Stomach (tissue), 8 donors: ENCODE measurements at regions not wholly inside any gene's neighbourhood (a gene's known extent, or its start where the extent isn't known, plus 50 kb on each side); places are given as distances from the start of the nearest gene placed in this dataset.

ENCODE experiments used
- DNase-seq, 2 donors: peaks; one replicate each; pipeline versions ENCODE4 v3.0.0 to v3.0.0-alpha.2; 2013 to 2019
- H3K27ac ChIP-seq, 5 donors: fragments of 200-600 bp in 4 of 5; sonication (generic) in 4 of 5; one replicate each; pipeline ENCODE4 v1.5.1; 2013 to 2019; ENCODE audit warnings: mild to moderate bottlenecking in 1 of 5, moderate library complexity in 1 of 5
- H3K27me3 ChIP-seq, 3 donors: fragments of 200-600 bp; sonication (generic); one replicate each; pipeline ENCODE4 v1.5.1; 2017 to 2019; ENCODE audit warnings: mixed run types in 1 of 3
- H3K36me3 ChIP-seq, 4 donors: fragments of 200-600 bp; sonication (generic); 1 replicate in 3 of 4; 2 replicates in 1 of 4; pipeline ENCODE4 v1.5.1; 2016 to 2019
- H3K4me1 ChIP-seq, 4 donors: fragments of 200-600 bp; sonication (generic); one replicate each; pipeline ENCODE4 v1.5.1; 2016 to 2019
- H3K4me3 ChIP-seq, 4 donors: fragments of 200-600 bp; sonication (generic) in 3 of 4; one replicate each; pipeline ENCODE4 v1.5.1; 2016 to 2019; ENCODE audit warnings: mild to moderate bottlenecking in 1 of 4
- H3K9me3 ChIP-seq, 4 donors: fragments of 200-600 bp; sonication (generic); one replicate each; pipeline ENCODE4 v1.5.1; 2016 to 2019
- CTCF ChIP-seq, 7 experiments: fragments of 450-650 bp in 4 of 7; fragments of 200-600 bp in 3 of 7; sonication (generic) in 3 of 7; IDR thresholded peaks; one replicate each; pipeline ENCODE4 v1.5.1; 2016 to 2019; ENCODE audit warnings: antibody characterized with exemption in 7 of 7, control low read depth in 2 of 7, mild to moderate bottlenecking in 1 of 7
- EP300 ChIP-seq: sonication (generic); formaldehyde crosslinking; IDR thresholded peaks from one replicate; pipeline ENCODE4 v1.6.1; 2017; ENCODE audit warnings: antibody characterized with exemption
- POLR2A ChIP-seq, 4 donors: fragments of 450-650 bp; IDR thresholded peaks; one replicate each; pipeline ENCODE4 v1.6.1; 2016; ENCODE audit warnings: antibody characterized with exemption in 4 of 4, control low read depth in 2 of 4, mild to moderate bottlenecking in 1 of 4, moderate library complexity in 1 of 4
- POLR2AphosphoS5 ChIP-seq, 3 donors: sonication (generic); formaldehyde crosslinking; IDR thresholded peaks; one replicate each; pipeline ENCODE4 v1.6.1; 2016; ENCODE audit warnings: antibody characterized with exemption in 3 of 3
- WGBS, 5 donors: extraction: QIAGEN DNeasy Blood & Tissue Kit in 3 of 5; methylation state at CpG; one replicate each; pipeline versions ENCODE4 v1.1.5 to v1.1.7; 2013 to 2018; 5-methylcytosine and 5-hydroxymethylcytosine counted together
- intact Hi-C: fragments of 100-400 bp; cut with DNase I; formaldehyde crosslinking; loops from one replicate; pipeline ENCODE4 v1.15.1; 2023; ENCODE audit warnings: low total_unique reads
- donor health status: healthy with polysubstance abuse.
- donor health status: Bipolar disorder and iron deficiency.
- donor health status: healthy.

- Histone ChIP-seq H3K27me3 (no peaks in the 10 kb centered on the region), H3K27ac (no peak overlapping the region), H3K4me3 (no peak overlapping the region), H3K9me3 (no peaks in the 10 kb centered on the region), H3K36me3 (no peaks in the 10 kb centered on the region), H3K4me1 (no peaks in the 10 kb centered on the region)
- no peak for TF ChIP-seq CTCF (IDR thresholded peaks at IDR 0.05)
- TF ChIP-seq POLR2AphosphoS5 (IDR thresholded peaks at IDR 0.05) = no peak
- no peak for TF ChIP-seq EP300
- no peak for TF ChIP-seq POLR2A (IDR thresholded peaks at IDR 0.05)
- intact Hi-C loops = no loop called here
- DNase-seq = no peak
- 75 to 79% (median 79%) methylated on average over 5 of the region's 5 CpGs for WGBS, 5 donors
Observed at GRCh38 chr13:81142306-81142999, 801.5 kb upstream of the SPRY2 start.

GRCh38 chr13:81140675-81141074 is 799.7 kb upstream of the SPRY2 start:
- 65 to 78% (median 73%) methylated on average over 3 of the region's 3 CpGs for WGBS, 5 donors
- H3K27ac ChIP-seq = no peak overlapping the region
- intact Hi-C loops = no loop called here
- no peaks in the 10 kb centered on the region for H3K27me3 ChIP-seq
- no peaks in the 10 kb centered on the region for H3K36me3 ChIP-seq
- no peak overlapping the region for H3K4me3 ChIP-seq
- no peak for DNase-seq
- no peaks in the 10 kb centered on the region for H3K9me3 ChIP-seq
- TF ChIP-seq POLR2AphosphoS5 (IDR thresholded peaks at IDR 0.05) (no peak), POLR2A (IDR thresholded peaks at IDR 0.05) (no peak), EP300 (no peak), CTCF (IDR thresholded peaks at IDR 0.05) (no peak)
- H3K4me1 ChIP-seq = no peaks in the 10 kb centered on the region

- 57 to 73% (median 67%) methylated on average over 4 of the region's 4 CpGs for WGBS, 5 donors
- no peak overlapping the region for H3K27ac ChIP-seq
- no peaks in the 10 kb centered on the region for H3K27me3 ChIP-seq
- no peak overlapping the region for H3K4me3 ChIP-seq
- no peaks in the 10 kb centered on the region for H3K4me1 ChIP-seq
- DNase-seq = no peak
- intact Hi-C loops = no loop called here
- no peaks in the 10 kb centered on the region for H3K9me3 ChIP-seq
- no peaks in the 10 kb centered on the region for H3K36me3 ChIP-seq
- TF ChIP-seq POLR2AphosphoS5 (IDR thresholded peaks at IDR 0.05) = no peak
- TF ChIP-seq EP300 = no peak
Observed at GRCh38 chr13:81139987-81140386, 799.1 kb upstream of the SPRY2 start.

- no peaks in the 10 kb centered on the region for H3K4me1 ChIP-seq
- H3K4me3 ChIP-seq = no peak overlapping the region
- DNase-seq = no peak
- H3K27me3 ChIP-seq = no peaks in the 10 kb centered on the region
- 79 to 86% (median 84%) methylated on average over 8 of the region's 8 CpGs for WGBS, 5 donors
- no peaks in the 10 kb centered on the region for H3K9me3 ChIP-seq
- TF ChIP-seq POLR2AphosphoS5 (IDR thresholded peaks at IDR 0.05) (no peak), EP300 (no peak), CTCF (IDR thresholded peaks at IDR 0.05) (no peak), POLR2A (IDR thresholded peaks at IDR 0.05) (no peak)
- intact Hi-C loops = no loop called here
- H3K36me3 ChIP-seq = no peaks in the 10 kb centered on the region
- H3K27ac ChIP-seq = no peak overlapping the region
Observed at GRCh38 chr13:81138353-81138980, 797.5 kb upstream of the SPRY2 start.

GRCh38 chr13:81133066-81133465 is 792.1 kb upstream of the SPRY2 start:
- TF ChIP-seq EP300 = no peak
- TF ChIP-seq CTCF (IDR thresholded peaks at IDR 0.05) = no peak
- no peak for TF ChIP-seq POLR2A (IDR thresholded peaks at IDR 0.05)
- TF ChIP-seq POLR2AphosphoS5 (IDR thresholded peaks at IDR 0.05) = no peak
- Histone ChIP-seq H3K9me3 (no peaks in the 10 kb centered on the region), H3K4me1 (no peaks in the 10 kb centered on the region), H3K27me3 (no peaks in the 10 kb centered on the region), H3K27ac (no peak overlapping the region), H3K4me3 (no peak overlapping the region), H3K36me3 (no peaks in the 10 kb centered on the region)
- WGBS, 5 donors = 80 to 94% (median 88%) methylated on average over 1 of the region's 1 CpG
- no peak for DNase-seq
- intact Hi-C loops = no loop called here
